Fibroblast of villous mesenchyme (primary cell): ENCODE measurements at regions not wholly inside any gene's neighbourhood (a gene's known extent, or its start where the extent isn't known, plus 50 kb on each side); places are given as distances from the start of the nearest gene placed in this dataset.

Experiments used
- DNase-seq: peaks from one replicate; pipeline ENCODE4 v3.0.0-alpha.2; 2010; ENCODE audit warnings: low read depth
- H3K4me3 ChIP-seq: 2 replicates; pipeline ENCODE4 v1.5.1; 2011; ENCODE audit warnings: low read depth, mild to moderate bottlenecking, low read length
- TF ChIP-seq, protein P1 (sequence below): IDR thresholded peaks from 2 replicates; pipeline ENCODE4 v1.5.1; 2012; ENCODE audit warnings: low read depth, mild to moderate bottlenecking, low read length; ENCODE audit not compliant: insufficient read depth

DNA sequence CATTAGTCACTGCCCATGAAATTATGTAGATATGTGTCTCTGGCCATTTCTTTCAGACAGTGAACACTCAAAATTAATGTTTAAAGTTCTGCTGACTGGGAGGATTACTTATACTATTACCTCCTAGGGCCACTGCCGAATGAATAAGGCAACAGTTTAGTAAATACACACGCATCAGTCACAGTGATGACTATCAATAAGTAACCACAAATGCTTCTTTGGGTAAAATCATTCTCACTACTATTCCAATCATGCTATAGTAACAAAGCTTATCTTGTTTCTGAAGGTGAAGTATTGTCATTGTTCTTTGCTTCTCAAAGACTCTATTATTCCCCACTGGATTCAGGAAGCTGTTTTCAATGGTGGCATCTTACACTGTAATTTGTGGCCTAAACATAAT lies 478.8 kb downstream of the EPHA3 start:
- H3K4me3 ChIP-seq = no peak overlapping the region
- DNase-seq = no peak
- TF ChIP-seq, protein P1, sequence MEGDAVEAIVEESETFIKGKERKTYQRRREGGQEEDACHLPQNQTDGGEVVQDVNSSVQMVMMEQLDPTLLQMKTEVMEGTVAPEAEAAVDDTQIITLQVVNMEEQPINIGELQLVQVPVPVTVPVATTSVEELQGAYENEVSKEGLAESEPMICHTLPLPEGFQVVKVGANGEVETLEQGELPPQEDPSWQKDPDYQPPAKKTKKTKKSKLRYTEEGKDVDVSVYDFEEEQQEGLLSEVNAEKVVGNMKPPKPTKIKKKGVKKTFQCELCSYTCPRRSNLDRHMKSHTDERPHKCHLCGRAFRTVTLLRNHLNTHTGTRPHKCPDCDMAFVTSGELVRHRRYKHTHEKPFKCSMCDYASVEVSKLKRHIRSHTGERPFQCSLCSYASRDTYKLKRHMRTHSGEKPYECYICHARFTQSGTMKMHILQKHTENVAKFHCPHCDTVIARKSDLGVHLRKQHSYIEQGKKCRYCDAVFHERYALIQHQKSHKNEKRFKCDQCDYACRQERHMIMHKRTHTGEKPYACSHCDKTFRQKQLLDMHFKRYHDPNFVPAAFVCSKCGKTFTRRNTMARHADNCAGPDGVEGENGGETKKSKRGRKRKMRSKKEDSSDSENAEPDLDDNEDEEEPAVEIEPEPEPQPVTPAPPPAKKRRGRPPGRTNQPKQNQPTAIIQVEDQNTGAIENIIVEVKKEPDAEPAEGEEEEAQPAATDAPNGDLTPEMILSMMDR = no peak

DNA sequence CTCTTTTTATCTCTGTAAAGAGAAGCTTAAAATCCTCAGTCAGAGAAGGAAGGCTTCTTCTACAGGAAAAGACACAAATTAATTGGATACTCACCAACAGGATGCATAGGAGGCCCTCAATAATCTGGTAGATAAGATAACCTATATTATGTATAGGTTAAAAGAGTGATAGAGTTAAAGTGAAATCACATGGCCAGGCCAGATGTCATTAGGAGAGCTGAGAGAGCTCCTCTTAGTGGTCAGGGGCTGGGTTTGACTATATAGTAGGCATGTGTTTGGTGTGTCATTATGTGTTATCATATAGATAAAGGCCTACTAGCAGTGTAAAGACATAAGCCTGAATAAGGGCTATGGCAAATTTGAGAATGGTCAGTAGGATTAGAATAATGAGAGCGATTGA lies 479.3 kb downstream of the EPHA3 start:
- TF ChIP-seq, protein P1 = no peak
- no peak overlapping the region for H3K4me3 ChIP-seq
- DNase-seq = no peak

DNA sequence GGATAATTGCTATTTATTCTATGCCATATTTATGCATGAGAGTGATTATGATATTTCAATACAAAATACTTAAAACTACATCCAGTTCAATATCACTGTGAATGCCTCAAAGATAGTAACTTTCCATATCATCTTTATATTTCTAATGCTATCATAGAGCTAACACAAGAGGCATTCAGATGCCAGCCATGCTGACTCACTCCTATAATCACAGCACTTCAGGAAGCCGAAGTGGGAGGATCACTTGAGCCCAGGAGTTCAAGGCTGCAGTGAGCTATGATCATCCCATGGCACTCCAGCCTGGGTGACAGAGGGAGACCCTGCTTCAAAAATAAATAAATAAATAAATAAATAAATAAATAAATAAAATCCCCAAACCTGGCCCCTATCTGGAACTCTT lies 498.7 kb downstream of the EPHA3 start:
- TF ChIP-seq, protein P1 = no peak
- no peak overlapping the region for H3K4me3 ChIP-seq
- no peak for DNase-seq

DNA sequence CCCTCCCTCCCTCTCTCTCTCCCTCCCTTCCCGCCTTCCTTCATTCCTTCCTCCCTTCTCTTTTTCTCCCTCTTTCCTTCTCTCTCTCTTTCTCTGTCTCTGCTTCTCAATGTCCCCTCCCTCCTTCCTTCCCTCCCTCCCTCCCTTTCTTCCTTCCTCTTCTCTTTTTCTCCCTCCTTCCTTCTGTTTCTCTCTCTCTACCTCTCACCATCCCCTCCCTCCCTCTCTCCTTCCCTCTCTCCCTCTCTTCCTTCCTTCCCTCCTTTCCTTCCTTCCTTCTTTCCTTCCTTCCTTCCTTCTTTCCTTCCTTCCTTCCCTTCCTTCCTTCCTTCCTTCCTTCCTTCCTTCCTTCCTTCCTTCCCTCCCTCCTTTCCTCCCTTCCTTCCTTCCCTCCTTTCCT lies 504.6 kb downstream of the EPHA3 start:
- H3K4me3 ChIP-seq = no peak overlapping the region
- no peak for DNase-seq
- TF ChIP-seq, protein P1 = no peak

DNA sequence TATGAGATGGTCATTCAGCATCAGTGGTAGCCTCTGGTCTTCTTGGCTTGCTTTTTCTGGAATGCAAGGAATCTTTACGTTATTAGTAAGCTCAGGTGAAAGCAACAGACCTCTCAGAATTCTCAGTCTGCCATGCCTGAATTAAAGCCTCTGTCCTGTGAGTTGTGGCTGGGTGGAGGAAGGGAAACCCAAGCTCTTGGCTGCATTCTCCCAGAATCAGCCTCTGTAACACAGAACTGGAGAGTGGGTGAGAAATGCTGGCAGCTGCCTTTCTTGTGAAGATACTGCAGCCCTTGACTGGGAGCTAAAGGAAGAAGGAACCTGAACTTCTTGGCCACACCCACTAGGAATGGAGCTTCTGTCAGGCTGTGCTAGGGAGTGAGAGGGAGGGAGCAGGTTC lies 505.8 kb downstream of the EPHA3 start:
- TF ChIP-seq, protein P1 = no peak
- H3K4me3 ChIP-seq = no peak overlapping the region
- DNase-seq = no peak

DNA sequence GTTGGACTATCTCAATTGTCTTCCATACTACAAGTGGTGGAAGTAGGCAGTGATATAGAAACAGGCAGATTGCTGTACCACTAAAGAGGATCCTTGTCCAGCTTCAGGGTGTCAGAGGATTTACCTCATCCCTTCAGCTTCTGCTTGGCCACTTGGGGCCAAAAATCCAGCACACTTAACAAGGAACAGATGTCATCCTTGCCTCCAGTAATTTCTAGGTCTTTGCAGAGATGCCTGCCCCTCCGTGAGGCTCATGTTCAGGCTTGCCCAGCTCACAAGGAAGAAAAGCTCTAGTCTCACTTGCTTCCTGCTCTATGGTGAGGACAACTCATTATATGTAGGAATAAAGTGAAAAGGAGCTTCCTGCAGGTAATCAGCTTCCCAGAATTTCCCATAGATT lies 510.3 kb downstream of the EPHA3 start:
- DNase-seq = no peak
- TF ChIP-seq, protein P1 = no peak
- H3K4me3 ChIP-seq = no peak overlapping the region

DNA sequence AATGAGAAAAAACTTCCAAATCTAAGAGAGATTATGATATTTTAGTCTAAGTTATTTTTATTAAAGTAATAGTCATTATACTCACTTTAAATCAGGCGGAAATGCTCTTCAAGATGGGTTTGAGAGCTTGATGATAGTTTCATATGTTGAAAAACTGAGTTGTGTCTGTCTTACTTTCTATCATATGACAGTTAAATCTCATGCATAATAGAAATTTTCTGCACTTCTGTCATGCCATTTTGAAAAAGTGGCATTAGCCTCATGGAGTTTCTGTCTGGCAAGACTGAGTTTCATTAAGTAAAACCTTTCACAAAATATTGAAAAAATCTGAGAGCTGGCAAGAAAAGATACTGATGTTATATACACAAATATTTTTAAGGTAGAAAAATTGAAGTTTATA lies 511.8 kb downstream of the EPHA3 start:
- no peak overlapping the region for H3K4me3 ChIP-seq
- TF ChIP-seq, protein P1 = no peak
- no peak for DNase-seq
